Astrocyte of the cerebellum (primary cell): ENCODE measurements at regions not wholly inside any gene's neighbourhood (a gene's known extent, or its start where the extent isn't known, plus 50 kb on each side); places are given as distances from the start of the nearest gene placed in this dataset.

Experiments used
- DNase-seq: peaks from one replicate; pipeline ENCODE4 v3.0.0-alpha.2; 2011; ENCODE audit warnings: low read depth
- H3K4me3 ChIP-seq: 2 replicates; pipeline ENCODE4 v1.5.1; 2011; ENCODE audit warnings: mild to moderate bottlenecking, low read depth, low read length, moderate library complexity
- in situ Hi-C: cut with HindIII; loops from 2 replicates; pipeline ENCODE4 v1.10.0; 2017; ENCODE audit warnings: low sequenced_read_pairs
- TF ChIP-seq, protein P1 (sequence below): IDR thresholded peaks from 2 replicates; pipeline ENCODE4 v1.5.1; 2012; ENCODE audit warnings: low read length, low read depth, moderate library complexity, mild to moderate bottlenecking; ENCODE audit errors: missing control alignments

DNA sequence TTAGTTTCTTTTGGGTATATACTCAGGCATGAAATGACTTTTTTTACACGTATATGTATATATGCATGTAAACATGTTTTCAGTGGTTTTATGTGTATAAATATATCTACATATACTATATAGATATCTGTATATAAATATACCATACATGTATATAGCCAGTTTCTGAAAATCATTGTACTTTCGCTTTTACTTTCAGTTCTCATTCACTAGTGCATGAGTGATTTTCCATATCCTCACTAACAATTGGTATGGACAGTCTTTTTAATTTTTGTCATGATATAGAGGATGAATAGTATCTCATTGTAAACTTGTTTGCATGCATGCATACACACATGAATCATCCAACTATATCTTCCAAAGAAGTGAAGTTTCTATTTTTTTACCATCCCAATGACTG lies 877.1 kb upstream of the CDH8 start:
- no peak for DNase-seq
- no peak overlapping the region for H3K4me3 ChIP-seq
- TF ChIP-seq, protein P1, sequence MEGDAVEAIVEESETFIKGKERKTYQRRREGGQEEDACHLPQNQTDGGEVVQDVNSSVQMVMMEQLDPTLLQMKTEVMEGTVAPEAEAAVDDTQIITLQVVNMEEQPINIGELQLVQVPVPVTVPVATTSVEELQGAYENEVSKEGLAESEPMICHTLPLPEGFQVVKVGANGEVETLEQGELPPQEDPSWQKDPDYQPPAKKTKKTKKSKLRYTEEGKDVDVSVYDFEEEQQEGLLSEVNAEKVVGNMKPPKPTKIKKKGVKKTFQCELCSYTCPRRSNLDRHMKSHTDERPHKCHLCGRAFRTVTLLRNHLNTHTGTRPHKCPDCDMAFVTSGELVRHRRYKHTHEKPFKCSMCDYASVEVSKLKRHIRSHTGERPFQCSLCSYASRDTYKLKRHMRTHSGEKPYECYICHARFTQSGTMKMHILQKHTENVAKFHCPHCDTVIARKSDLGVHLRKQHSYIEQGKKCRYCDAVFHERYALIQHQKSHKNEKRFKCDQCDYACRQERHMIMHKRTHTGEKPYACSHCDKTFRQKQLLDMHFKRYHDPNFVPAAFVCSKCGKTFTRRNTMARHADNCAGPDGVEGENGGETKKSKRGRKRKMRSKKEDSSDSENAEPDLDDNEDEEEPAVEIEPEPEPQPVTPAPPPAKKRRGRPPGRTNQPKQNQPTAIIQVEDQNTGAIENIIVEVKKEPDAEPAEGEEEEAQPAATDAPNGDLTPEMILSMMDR: no peak
- in situ Hi-C loops: no loop called here

GRCh38 chr16:62909597-62909996 lies 873.4 kb upstream of the CDH8 start:
- DNase-seq: no peak
- no peak overlapping the region for H3K4me3 ChIP-seq
- in situ Hi-C loops: no loop called here
- TF ChIP-seq, protein P1: no peak

GRCh38 chr16:62907562-62907961 lies 871.3 kb upstream of the CDH8 start:
- no peak overlapping the region for H3K4me3 ChIP-seq
- no peak for DNase-seq

GRCh38 chr16:62903961-62904502 lies 867.8 kb upstream of the CDH8 start:
- in situ Hi-C loops: no loop called here
- no peak for DNase-seq
- no peak overlapping the region for H3K4me3 ChIP-seq
- TF ChIP-seq, protein P1: no peak

More at GRCh38 chr16:62907562-62907961, 871.3 kb upstream of the CDH8 start:
- in situ Hi-C loops: no loop called here
- TF ChIP-seq, protein P1: no peak

DNA sequence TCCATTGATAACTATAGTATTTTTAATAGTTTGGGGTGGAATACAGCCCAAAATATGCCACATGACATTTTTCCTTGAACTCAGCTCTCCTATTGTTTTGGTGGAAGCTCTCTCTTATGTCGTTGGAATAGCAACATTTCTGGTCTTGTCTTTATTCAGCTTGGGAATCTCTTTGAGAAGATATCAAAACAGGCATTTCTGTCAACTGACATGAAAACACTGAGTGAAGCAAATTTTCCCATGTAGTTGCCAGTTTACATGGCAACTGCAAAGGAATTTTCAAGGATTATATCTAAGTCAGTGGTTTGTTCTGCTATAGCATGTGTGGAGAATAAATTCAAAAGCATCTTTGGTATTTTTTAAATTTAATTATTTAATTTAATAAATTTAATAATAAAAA lies 863.5 kb upstream of the CDH8 start:
- TF ChIP-seq, protein P1: no peak
- no peak overlapping the region for H3K4me3 ChIP-seq
- in situ Hi-C loops: no loop called here
- DNase-seq: no peak

DNA sequence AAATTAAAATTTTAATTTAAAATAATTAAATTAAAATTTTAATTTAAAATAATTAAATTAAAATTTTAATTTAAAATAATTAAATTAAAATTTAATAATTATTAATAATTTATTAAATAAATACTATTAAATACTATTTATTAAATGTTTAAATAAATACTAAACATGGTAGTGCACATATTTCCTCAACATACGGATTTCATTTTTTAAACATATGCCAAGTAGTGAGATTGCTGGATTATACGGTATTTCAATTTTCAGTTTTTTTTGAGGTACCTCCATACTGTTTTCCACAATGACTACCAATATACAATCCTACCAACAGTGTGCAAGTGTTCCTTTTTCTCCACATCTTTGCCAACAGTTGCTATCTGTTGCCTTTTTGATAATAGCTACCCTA lies 852.9 kb upstream of the CDH8 start:
- in situ Hi-C loops: no loop called here
- DNase-seq: no peak
- TF ChIP-seq, protein P1: no peak
- no peak overlapping the region for H3K4me3 ChIP-seq
